HG03520 (cell line): ENCODE measurements at regions not wholly inside any gene's neighbourhood (a gene's known extent, or its start where the extent isn't known, plus 50 kb on each side); places are given as distances from the start of the nearest gene placed in this dataset.

Experiments
- ATAC-seq: cut with Tn5 transposase; IDR thresholded peaks from one replicate; pipeline ENCODE4 v1.9.1; 2021; ENCODE audit warnings: mild to moderate bottlenecking, moderate library complexity; ENCODE audit not compliant: unreplicated experiment

- ATAC-seq = no peak
These were observed 139.5 kb upstream of the RGMA start for GRCh38 chr15:93228546-93228945.

GRCh38 chr15:93223803-93224202, 134.8 kb upstream of the RGMA start:
- no peak for ATAC-seq

- ATAC-seq = no peak
These were observed 132.7 kb upstream of the RGMA start for GRCh38 chr15:93221759-93222158.

- no peak for ATAC-seq
These were observed 130.9 kb upstream of the RGMA start for GRCh38 chr15:93219859-93220420.

- ATAC-seq = no peak
These were observed 128.3 kb upstream of the RGMA start for GRCh38 chr15:93217343-93217742.

- ATAC-seq = no peak
These were observed 125.1 kb upstream of the RGMA start for GRCh38 chr15:93214106-93214505.

GRCh38 chr15:93213281-93213680, 124.3 kb upstream of the RGMA start:
- no peak for ATAC-seq

GRCh38 chr15:93212578-93212977, 123.6 kb upstream of the RGMA start:
- ATAC-seq = no peak

- ATAC-seq = no peak
These were observed 122.0 kb upstream of the RGMA start for GRCh38 chr15:93210995-93211394.

GRCh38 chr15:93209690-93210445, 120.9 kb upstream of the RGMA start:
- no peak for ATAC-seq

GRCh38 chr15:93206893-93207292, 117.9 kb upstream of the RGMA start:
- ATAC-seq = no peak

- ATAC-seq = no peak
These were observed 116.4 kb upstream of the RGMA start for GRCh38 chr15:93205413-93205812.

GRCh38 chr15:93203036-93203435, 114.0 kb upstream of the RGMA start:
- no peak for ATAC-seq

GRCh38 chr15:93202405-93202804, 113.4 kb upstream of the RGMA start:
- ATAC-seq = no peak

GRCh38 chr15:93201940-93202339, 112.9 kb upstream of the RGMA start:
- ATAC-seq = no peak

- ATAC-seq = no peak
These were observed 111.8 kb upstream of the RGMA start for GRCh38 chr15:93200837-93201226.

- ATAC-seq = no peak
These were observed 111.2 kb upstream of the RGMA start for GRCh38 chr15:93200081-93200836.

GRCh38 chr15:93196135-93196670, 107.2 kb upstream of the RGMA start:
- no peak for ATAC-seq

- ATAC-seq = no peak
These were observed 106.1 kb upstream of the RGMA start for GRCh38 chr15:93195109-93195508.

GRCh38 chr15:93190238-93190637, 101.2 kb upstream of the RGMA start:
- ATAC-seq = no peak

- no peak for ATAC-seq
These were observed 100.5 kb upstream of the RGMA start for GRCh38 chr15:93189561-93189960.

GRCh38 chr15:93188236-93188635, 99.2 kb upstream of the RGMA start:
- no peak for ATAC-seq
